ENCODE measurements at regions not wholly inside any gene's neighbourhood (a gene's known extent, or its start where the extent isn't known, plus 50 kb on each side); places are given as distances from the start of the nearest gene placed in this dataset.

- H2AFZ ChIP-seq (ENCODE audit: low read length), result peak overlapping the region; percentile 32
- H3K9me3 ChIP-seq (replicated peaks in 1 of 2; ENCODE audit: control insufficient read depth in 2 of 2, insufficient read depth in 1 of 2, low read depth in 1 of 2, low read length in 2 of 2), result no peaks in the 10 kb centered on the region
- no peaks in the 10 kb centered on the region for H3K27me3 ChIP-seq (ENCODE audit: control insufficient read depth in 3 of 3, insufficient read depth in 3 of 3, low read depth in 1 of 3, low read length in 3 of 3)
- no peak overlapping the region for H3K27ac ChIP-seq (replicated peaks; ENCODE audit: low read length)
- H2BK120ac ChIP-seq (ENCODE audit: low read depth, low read length), result no peak overlapping the region
- H2AK5ac ChIP-seq (ENCODE audit: low read depth, low read length), result no peak overlapping the region
- H3K4me2 ChIP-seq (ENCODE audit: insufficient read depth, low read length, poor library complexity, severe bottlenecking), result no peak overlapping the region
- H2BK5ac ChIP-seq (ENCODE audit: low read length), result no peak overlapping the region
- no peak for DNase-seq (ENCODE audit: low spot score)
- H3K4me3 ChIP-seq (ENCODE audit: low read length in 2 of 2), result no peak overlapping the region
- H3K36me3 ChIP-seq (replicated peaks in 1 of 2; ENCODE audit: control insufficient read depth in 2 of 2, insufficient read depth in 2 of 2, low read length in 2 of 2), result no peaks in the 10 kb centered on the region
- no peaks in the 10 kb centered on the region for H3K79me1 ChIP-seq (ENCODE audit: low read depth, low read length)
- no peak overlapping the region for H2BK12ac ChIP-seq (ENCODE audit: low read length)
- peaks cover 0 to 2% of the 10 kb centered on the region in 2 donors for H3K4me1 ChIP-seq (ENCODE audit: control insufficient read depth in 2 of 2, insufficient read depth in 1 of 2, low read depth in 1 of 2, low read length in 2 of 2)
- no peak overlapping the region for H2BK15ac ChIP-seq (ENCODE audit: low read length)
- H4K91ac ChIP-seq (ENCODE audit: low read depth, low read length, poor library complexity), result no peak overlapping the region
- H3K14ac ChIP-seq (ENCODE audit: low read length), result no peak overlapping the region
- no peak overlapping the region for H4K8ac ChIP-seq (ENCODE audit: low read depth, low read length)
- H3K18ac ChIP-seq (ENCODE audit: low read length), result no peak overlapping the region
- WGBS, 2 donors (ENCODE audit: extremely low coverage in 2 of 2, insufficient read length in 2 of 2, insufficient replicate concordance in 1 of 2), result no CpG with 5 or more reads among the region's 2 CpGs
- H3K23ac ChIP-seq (ENCODE audit: low read depth, low read length, poor library complexity), result no peak overlapping the region
- no peak overlapping the region for H3K4ac ChIP-seq (ENCODE audit: low read length)
- no peak overlapping the region for H3K9ac ChIP-seq (ENCODE audit: low read depth, low read length, poor library complexity)
Observed at GRCh38 chr18:24885276-24885675, 424.8 kb downstream of the HRH4 start.

DNA sequence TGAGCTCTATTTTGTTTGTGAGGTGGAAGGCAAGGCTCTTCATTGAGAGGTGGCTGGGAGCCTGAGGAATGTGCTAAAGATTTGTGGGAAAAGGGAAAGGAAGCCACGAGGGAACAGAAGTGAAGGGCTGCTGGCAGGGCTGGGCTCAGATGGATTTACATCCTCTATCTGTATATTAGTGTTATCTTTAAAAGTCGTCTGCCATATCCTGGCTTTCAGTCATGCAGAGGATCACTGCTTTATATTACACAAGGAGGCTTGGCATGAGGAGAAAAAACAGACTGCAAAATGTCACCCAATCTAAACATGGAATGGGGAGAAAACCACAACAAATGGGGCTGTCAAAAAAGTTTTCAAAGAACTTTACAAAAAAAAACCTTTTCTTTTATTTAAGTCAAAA lies 434.4 kb downstream of the HRH4 start:
- Histone ChIP-seq H2BK5ac (ENCODE audit: low read length) (no peak overlapping the region), H3K18ac (ENCODE audit: low read length) (no peak overlapping the region), H2BK15ac (ENCODE audit: low read length) (no peak overlapping the region), H3K4me2 (ENCODE audit: insufficient read depth, low read length, poor library complexity, severe bottlenecking) (no peak overlapping the region), H2BK12ac (ENCODE audit: low read length) (no peak overlapping the region), H3K4me3 (ENCODE audit: low read length in 2 of 2) (no peak overlapping the region), H3K23ac (ENCODE audit: low read depth, low read length, poor library complexity) (no peak overlapping the region), H4K8ac (ENCODE audit: low read depth, low read length) (no peak overlapping the region), H4K91ac (ENCODE audit: low read depth, low read length, poor library complexity) (no peak overlapping the region), H3K9me3 (replicated peaks in 1 of 2; ENCODE audit: control insufficient read depth in 2 of 2, insufficient read depth in 1 of 2, low read depth in 1 of 2, low read length in 2 of 2) (no peaks in the 10 kb centered on the region), H2BK120ac (ENCODE audit: low read depth, low read length) (no peak overlapping the region), H3K14ac (ENCODE audit: low read length) (no peak overlapping the region), H3K4ac (ENCODE audit: low read length) (no peak overlapping the region), H3K9ac (ENCODE audit: low read depth, low read length, poor library complexity) (no peak overlapping the region), H3K4me1 (ENCODE audit: control insufficient read depth in 2 of 2, insufficient read depth in 1 of 2, low read depth in 1 of 2, low read length in 2 of 2) (peaks cover 0 to 4% of the 10 kb centered on the region in 2 donors), H3K36me3 (replicated peaks in 1 of 2; ENCODE audit: control insufficient read depth in 2 of 2, insufficient read depth in 2 of 2, low read length in 2 of 2) (no peaks in the 10 kb centered on the region), H3K79me1 (ENCODE audit: low read depth, low read length) (no peaks in the 10 kb centered on the region), H3K27me3 (ENCODE audit: control insufficient read depth in 3 of 3, insufficient read depth in 3 of 3, low read depth in 1 of 3, low read length in 3 of 3) (no peaks in the 10 kb centered on the region), H3K27ac (replicated peaks; ENCODE audit: low read length) (no peak overlapping the region), H2AK5ac (ENCODE audit: low read depth, low read length) (no peak overlapping the region), H2AFZ (ENCODE audit: low read length) (peak overlapping the region; percentile 12)
- no peak for DNase-seq (ENCODE audit: low spot score)
- WGBS, 2 donors (ENCODE audit: extremely low coverage in 2 of 2, insufficient read length in 2 of 2, insufficient replicate concordance in 1 of 2), result no CpG with 5 or more reads among the region's 2 CpGs

- Histone ChIP-seq H3K4me2 (ENCODE audit: insufficient read depth, low read length, poor library complexity, severe bottlenecking) (no peak overlapping the region), H3K4ac (ENCODE audit: low read length) (no peak overlapping the region), H3K18ac (ENCODE audit: low read length) (no peak overlapping the region), H4K8ac (ENCODE audit: low read depth, low read length) (no peak overlapping the region), H4K91ac (ENCODE audit: low read depth, low read length, poor library complexity) (no peak overlapping the region), H2BK120ac (ENCODE audit: low read depth, low read length) (no peak overlapping the region), H2AK5ac (ENCODE audit: low read depth, low read length) (no peak overlapping the region), H2BK12ac (ENCODE audit: low read length) (no peak overlapping the region), H2BK15ac (ENCODE audit: low read length) (no peak overlapping the region), H2BK5ac (ENCODE audit: low read length) (no peak overlapping the region), H3K36me3 (replicated peaks in 1 of 2; ENCODE audit: control insufficient read depth in 2 of 2, insufficient read depth in 2 of 2, low read length in 2 of 2) (no peaks in the 10 kb centered on the region), H3K27ac (replicated peaks; ENCODE audit: low read length) (no peak overlapping the region), H2AFZ (ENCODE audit: low read length) (no peak overlapping the region), H3K23ac (ENCODE audit: low read depth, low read length, poor library complexity) (no peak overlapping the region), H3K9me3 (replicated peaks in 1 of 2; ENCODE audit: control insufficient read depth in 2 of 2, insufficient read depth in 1 of 2, low read depth in 1 of 2, low read length in 2 of 2) (peaks cover 0 to 3% of the 10 kb centered on the region in 2 donors), H3K4me1 (ENCODE audit: control insufficient read depth in 2 of 2, insufficient read depth in 1 of 2, low read depth in 1 of 2, low read length in 2 of 2) (peaks cover 0 to 4% of the 10 kb centered on the region in 2 donors), H3K79me1 (ENCODE audit: low read depth, low read length) (no peaks in the 10 kb centered on the region), H3K4me3 (ENCODE audit: low read length in 2 of 2) (no peak overlapping the region), H3K27me3 (ENCODE audit: control insufficient read depth in 3 of 3, insufficient read depth in 3 of 3, low read depth in 1 of 3, low read length in 3 of 3) (no peaks in the 10 kb centered on the region), H3K9ac (ENCODE audit: low read depth, low read length, poor library complexity) (no peak overlapping the region), H3K14ac (ENCODE audit: low read length) (no peak overlapping the region)
- DNase-seq (ENCODE audit: low spot score), result no peak
- no CpG with 5 or more reads among the region's 1 CpG for WGBS, 2 donors (ENCODE audit: extremely low coverage in 2 of 2, insufficient read length in 2 of 2, insufficient replicate concordance in 1 of 2)
Observed at GRCh38 chr18:24897461-24897860, 437.0 kb downstream of the HRH4 start.

GRCh38 chr18:24910221-24910620 lies 441.7 kb downstream of the ZNF521 start:
- Histone ChIP-seq H2BK12ac (ENCODE audit: low read length) (no peak overlapping the region), H3K18ac (ENCODE audit: low read length) (no peak overlapping the region), H2BK15ac (ENCODE audit: low read length) (no peak overlapping the region), H3K79me1 (ENCODE audit: low read depth, low read length) (no peaks in the 10 kb centered on the region), H2AK5ac (ENCODE audit: low read depth, low read length) (no peak overlapping the region), H3K4ac (ENCODE audit: low read length) (no peak overlapping the region), H3K14ac (ENCODE audit: low read length) (no peak overlapping the region), H3K4me1 (ENCODE audit: control insufficient read depth in 2 of 2, insufficient read depth in 1 of 2, low read depth in 1 of 2, low read length in 2 of 2) (peaks cover 0 to 2% of the 10 kb centered on the region in 2 donors), H3K23ac (ENCODE audit: low read depth, low read length, poor library complexity) (no peak overlapping the region), H3K27me3 (ENCODE audit: control insufficient read depth in 3 of 3, insufficient read depth in 3 of 3, low read depth in 1 of 3, low read length in 3 of 3) (no peaks in the 10 kb centered on the region), H3K4me3 (ENCODE audit: low read length in 2 of 2) (no peak overlapping the region), H3K27ac (replicated peaks; ENCODE audit: low read length) (no peak overlapping the region), H4K91ac (ENCODE audit: low read depth, low read length, poor library complexity) (no peak overlapping the region), H2BK5ac (ENCODE audit: low read length) (no peak overlapping the region), H3K36me3 (replicated peaks in 1 of 2; ENCODE audit: control insufficient read depth in 2 of 2, insufficient read depth in 2 of 2, low read length in 2 of 2) (no peaks in the 10 kb centered on the region), H4K8ac (ENCODE audit: low read depth, low read length) (no peak overlapping the region), H3K4me2 (ENCODE audit: insufficient read depth, low read length, poor library complexity, severe bottlenecking) (no peak overlapping the region), H2AFZ (ENCODE audit: low read length) (no peak overlapping the region), H3K9me3 (replicated peaks in 1 of 2; ENCODE audit: control insufficient read depth in 2 of 2, insufficient read depth in 1 of 2, low read depth in 1 of 2, low read length in 2 of 2) (no peaks in the 10 kb centered on the region), H3K9ac (ENCODE audit: low read depth, low read length, poor library complexity) (no peak overlapping the region), H2BK120ac (ENCODE audit: low read depth, low read length) (no peak overlapping the region)
- no peak for DNase-seq (ENCODE audit: low spot score)
